ENCODE measurements at regions not wholly inside any gene's neighbourhood (a gene's known extent, or its start where the extent isn't known, plus 50 kb on each side); places are given as distances from the start of the nearest gene placed in this dataset.

DNA sequence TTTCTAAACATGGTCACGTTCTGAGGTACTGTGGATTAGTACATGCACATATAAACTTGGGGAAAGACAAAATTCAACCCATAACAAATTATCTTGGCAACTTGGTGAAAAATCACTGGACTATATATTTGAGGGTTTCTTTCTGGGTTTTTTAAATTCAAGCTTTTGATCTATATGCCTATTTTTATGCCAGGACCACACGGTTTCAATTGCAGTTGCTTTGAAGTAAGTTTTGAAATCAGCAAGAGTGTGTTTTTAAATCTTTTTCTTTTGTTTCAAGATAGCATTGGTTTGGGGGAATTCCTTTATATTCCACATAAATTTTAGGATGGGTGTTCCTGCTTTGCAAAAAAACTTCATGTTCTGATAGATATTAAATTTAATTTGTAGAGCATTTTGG lies 406.4 kb upstream of the VWC2 start:
- DNase-seq (ENCODE audit: low read depth in 2 of 2) = no peak

DNA sequence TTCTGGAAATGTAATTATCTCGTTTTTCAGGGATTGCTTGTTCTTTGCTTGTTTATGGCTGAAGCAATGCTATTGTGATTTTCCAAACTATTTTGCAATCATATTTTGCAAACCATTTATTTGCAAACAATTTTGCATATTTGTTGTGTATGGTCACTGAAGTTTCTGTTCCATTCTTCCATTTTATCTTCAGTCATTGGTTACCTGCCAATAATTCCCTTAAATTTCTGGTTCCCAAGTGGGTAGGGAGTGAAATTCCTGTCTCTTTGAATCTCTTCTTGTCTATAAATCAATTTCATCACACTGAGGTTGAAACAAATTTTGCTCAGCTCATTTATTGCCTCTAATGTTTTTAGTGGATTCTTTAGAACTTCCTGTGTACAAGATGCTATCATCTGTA lies 401.7 kb upstream of the VWC2 start:
- DNase-seq (ENCODE audit: low read depth in 2 of 2) = no peak

- DNase-seq (ENCODE audit: low read depth in 2 of 2) = no peak
Observed at GRCh38 chr7:49376817-49377375, 396.5 kb upstream of the VWC2 start.

DNA sequence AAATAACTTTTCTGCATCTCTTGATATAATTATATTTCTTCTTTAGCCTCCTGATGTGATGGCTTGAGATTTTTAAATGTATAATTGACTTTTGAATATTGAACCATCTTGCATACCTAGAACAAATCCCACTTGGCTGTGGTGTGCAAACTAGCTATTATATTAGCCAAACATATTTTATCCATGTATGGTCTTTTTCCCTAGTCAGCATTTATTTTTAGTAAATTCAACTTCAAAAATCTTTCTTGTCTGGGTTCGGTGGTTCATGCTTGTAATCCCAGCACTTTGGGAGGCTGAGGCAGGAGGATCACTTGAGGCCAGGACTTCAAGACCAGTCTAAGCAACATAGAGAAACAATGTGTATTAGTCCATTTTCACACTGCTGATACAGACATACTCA lies 386.6 kb upstream of the VWC2 start:
- no peak for DNase-seq (ENCODE audit: low read depth in 2 of 2)

GRCh38 chr7:49389871-49390479 lies 383.5 kb upstream of the VWC2 start:
- no peak for DNase-seq (ENCODE audit: low read depth in 2 of 2)

GRCh38 chr7:49396229-49396628 lies 377.2 kb upstream of the VWC2 start:
- DNase-seq (ENCODE audit: low read depth in 2 of 2) = no peak

- no peak for DNase-seq (ENCODE audit: low read depth in 2 of 2)
Observed at GRCh38 chr7:49397750-49398149, 375.7 kb upstream of the VWC2 start.

GRCh38 chr7:49398236-49398635 lies 375.2 kb upstream of the VWC2 start:
- DNase-seq (ENCODE audit: low read depth in 2 of 2) = no peak

- DNase-seq (ENCODE audit: low read depth in 2 of 2) = peak in 1 of 2 experiments; percentile 5
Observed at GRCh38 chr7:49398746-49399145, 374.7 kb upstream of the VWC2 start.

DNA sequence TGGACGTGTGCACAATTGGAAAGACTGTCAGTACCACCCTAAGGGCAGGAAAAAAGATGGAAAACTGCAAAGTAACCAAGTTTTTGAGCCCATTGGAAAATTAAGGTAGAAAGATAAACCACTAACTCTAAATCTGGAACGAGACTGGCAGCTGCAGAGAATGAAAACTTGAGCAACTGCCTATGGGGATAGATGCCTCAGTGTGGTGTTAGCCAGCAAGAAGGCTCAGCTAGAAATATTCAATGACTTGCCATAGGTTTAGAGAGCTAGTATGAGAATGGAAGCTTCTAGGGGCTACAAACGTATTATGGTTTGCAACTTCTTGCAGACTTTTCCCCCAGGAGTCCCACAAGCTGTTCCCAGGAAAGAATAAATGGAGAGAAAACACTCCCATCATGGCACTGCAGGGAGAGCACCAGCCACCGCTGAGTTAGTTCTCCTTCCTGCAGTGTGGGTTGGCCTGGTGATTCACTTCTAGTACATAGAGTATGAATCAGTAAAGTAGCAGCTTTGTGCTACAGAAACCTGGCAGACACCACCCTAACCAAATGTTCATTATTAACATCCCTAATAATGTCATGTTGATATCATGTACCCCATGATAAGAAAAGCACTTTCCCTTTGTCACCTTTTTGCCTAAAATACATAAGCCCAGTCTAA lies 372.4 kb upstream of the VWC2 start:
- DNase-seq (ENCODE audit: low read depth in 2 of 2) = no peak

GRCh38 chr7:49403844-49404243 lies 369.6 kb upstream of the VWC2 start:
- DNase-seq (ENCODE audit: low read depth in 2 of 2) = no peak

- DNase-seq (ENCODE audit: low read depth in 2 of 2) = no peak
Observed at GRCh38 chr7:49407205-49407604, 366.2 kb upstream of the VWC2 start.

GRCh38 chr7:49417034-49417433 lies 356.4 kb upstream of the VWC2 start:
- no peak for DNase-seq (ENCODE audit: low read depth in 2 of 2)

GRCh38 chr7:49418963-49419362 lies 354.5 kb upstream of the VWC2 start:
- no peak for DNase-seq (ENCODE audit: low read depth in 2 of 2)

GRCh38 chr7:49422564-49422963 lies 350.9 kb upstream of the VWC2 start:
- no peak for DNase-seq (ENCODE audit: low read depth in 2 of 2)

- DNase-seq (ENCODE audit: low read depth in 2 of 2) = no peak
Observed at GRCh38 chr7:49424109-49424508, 349.3 kb upstream of the VWC2 start.

DNA sequence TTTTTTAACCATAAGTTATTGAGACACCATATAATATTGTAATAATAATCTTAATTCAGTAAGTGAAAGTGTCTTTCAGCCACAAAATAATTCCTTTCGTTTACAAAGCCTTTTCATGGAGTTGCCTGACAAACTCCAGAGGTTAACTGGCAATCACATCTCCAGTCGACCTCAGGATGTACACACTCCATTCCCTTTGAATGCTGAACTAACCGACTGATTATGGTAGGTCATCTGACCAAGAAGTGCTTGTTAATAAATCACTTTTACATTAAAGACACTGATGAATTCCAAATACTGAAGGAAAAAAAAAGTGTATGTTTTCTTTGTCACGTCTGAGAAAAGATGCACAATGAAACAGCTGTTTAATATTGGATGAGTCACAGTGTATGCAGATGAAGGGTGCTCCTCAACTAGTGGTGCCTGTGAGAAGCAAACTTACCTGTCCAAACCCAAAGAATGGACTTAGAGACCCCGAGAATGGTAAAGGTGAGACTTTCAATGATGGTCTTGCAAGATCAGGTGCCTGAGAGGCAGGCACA lies 348.1 kb upstream of the VWC2 start:
- no peak for DNase-seq (ENCODE audit: low read depth in 2 of 2)

DNA sequence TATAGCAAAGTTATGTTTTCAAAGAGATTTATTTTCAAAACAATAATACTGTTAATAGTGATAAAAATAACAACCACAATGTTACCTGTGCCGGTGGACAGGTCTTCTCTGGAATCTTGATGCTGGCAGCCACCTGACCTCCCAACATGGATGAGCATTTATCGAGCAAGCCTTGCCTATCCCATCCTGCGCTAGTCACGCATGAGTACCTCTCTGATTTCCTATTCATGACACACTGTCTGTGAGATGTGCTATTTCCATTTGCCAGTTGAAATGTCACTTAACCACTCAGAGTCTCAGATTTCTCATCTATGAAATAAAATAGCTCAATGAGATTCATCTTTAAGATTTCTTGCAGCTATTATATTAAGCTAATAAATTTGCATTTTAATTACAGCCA lies 341.2 kb upstream of the VWC2 start:
- no peak for DNase-seq (ENCODE audit: low read depth in 2 of 2)

DNA sequence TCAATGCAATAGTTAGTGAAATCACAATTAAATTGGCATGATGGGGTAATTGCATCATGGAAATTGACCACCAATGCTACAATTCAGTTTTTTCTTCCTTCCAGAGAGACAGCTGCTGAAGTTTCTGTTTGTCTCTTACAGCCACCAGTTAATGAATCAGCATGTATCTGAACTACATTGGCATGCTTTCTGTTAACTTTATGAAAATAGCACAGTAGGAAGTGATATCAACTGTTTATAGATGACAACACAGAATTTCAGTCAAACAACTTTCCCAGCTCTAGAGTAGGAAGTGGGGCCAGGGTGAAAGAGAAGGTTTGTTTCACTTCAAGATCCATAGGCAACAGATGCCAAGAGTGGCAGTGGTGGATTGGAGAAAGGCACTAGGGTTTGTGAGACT lies 339.6 kb upstream of the VWC2 start:
- DNase-seq (ENCODE audit: low read depth in 2 of 2) = no peak

DNA sequence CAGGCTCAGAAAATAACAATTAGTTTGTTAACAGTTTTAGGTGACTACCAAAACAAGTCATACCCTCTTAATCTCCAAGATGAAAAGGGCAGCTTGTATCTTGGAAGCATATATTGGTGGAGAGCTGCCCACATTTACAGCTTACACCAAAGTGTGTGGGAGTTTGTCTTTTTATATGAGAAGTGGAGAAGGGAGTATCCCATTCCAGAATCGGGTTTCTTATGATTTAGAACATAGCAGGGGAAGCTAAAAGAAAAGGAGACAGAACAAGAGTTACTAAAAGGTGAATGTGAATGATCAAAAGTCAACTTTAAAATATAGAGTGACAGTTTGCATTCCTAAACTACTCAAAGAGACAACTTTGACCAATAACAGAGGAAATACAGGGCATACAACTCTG lies 338.6 kb upstream of the VWC2 start:
- no peak for DNase-seq (ENCODE audit: low read depth in 2 of 2)

DNA sequence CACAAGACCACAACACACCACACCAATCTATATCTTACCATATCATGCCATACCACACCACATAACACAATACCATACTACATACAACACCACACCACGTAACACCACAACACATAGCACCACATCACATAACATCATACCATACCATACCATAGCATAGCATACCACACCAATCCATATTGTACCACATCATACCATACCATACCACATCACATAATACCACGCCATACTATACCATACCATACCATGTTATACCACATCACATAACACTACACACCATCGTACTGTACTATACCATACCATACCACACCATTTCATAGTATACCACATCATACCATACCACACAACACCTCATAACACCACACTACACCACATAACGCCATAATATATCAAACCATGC lies 335.2 kb upstream of the VWC2 start:
- no peak for DNase-seq (ENCODE audit: low read depth in 2 of 2)

- no peak for DNase-seq (ENCODE audit: low read depth in 2 of 2)
Observed at GRCh38 chr7:49443515-49443914, 329.9 kb upstream of the VWC2 start.

DNA sequence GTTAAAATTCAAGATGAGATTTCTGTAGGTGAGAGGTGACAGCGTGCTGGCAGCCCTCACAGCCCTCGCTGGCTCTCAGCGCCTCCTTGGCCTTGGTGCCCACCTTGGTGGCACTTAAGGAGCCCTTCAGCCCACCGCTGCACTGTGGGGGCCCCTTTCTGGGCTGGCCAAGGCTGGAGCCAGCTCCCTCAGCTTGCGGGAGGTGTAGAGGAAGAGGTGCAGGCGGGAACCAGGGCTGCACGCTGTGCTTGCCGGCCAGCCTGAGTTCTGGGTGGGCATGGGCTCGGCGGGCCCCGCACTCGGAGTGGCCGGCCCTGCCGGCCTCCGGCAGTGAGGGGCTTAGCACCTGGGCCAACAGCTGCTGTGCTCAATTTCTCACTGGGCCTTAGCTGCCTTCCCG lies 320.0 kb upstream of the VWC2 start:
- no peak for DNase-seq (ENCODE audit: low read depth in 2 of 2)

All from fibroblast of skin of left biceps (primary cell).